CD4-positive, alpha-beta T cell (primary cell): ENCODE measurements at regions not wholly inside any gene's neighbourhood (a gene's known extent, or its start where the extent isn't known, plus 50 kb on each side); places are given as distances from the start of the nearest gene placed in this dataset.

Experiments
- ATAC-seq: fragments of 200-7000 bp; cut with Tn5 transposase; one replicate; pipeline ENCODE4 v1.10.0; 2022; ENCODE audit warnings: mild to moderate bottlenecking; ENCODE audit not compliant: poor library complexity
- CTCF ChIA-PET: fragments of 350-600 bp; sonication (Branson Sonifier 250); formaldehyde crosslinking; loops from one replicate; lab custom pipeline; 2021; ENCODE audit warnings: antibody characterized with exemption, inconsistent platforms; lab: Charles Lee
- POLR2A ChIA-PET: fragments of 350-600 bp; sonication (Branson Sonifier 250); formaldehyde crosslinking; loops from one replicate; lab custom pipeline; 2021; ENCODE audit warnings: antibody characterized with exemption, inconsistent platforms; lab: Charles Lee
- DNase-seq, 14 experiments: peaks; one replicate each; pipeline ENCODE4 v3.0.0-alpha.2; 2013 to 2020; ENCODE audit warnings: mixed read lengths in 2 of 14
- H3K27ac ChIP-seq, 2 donors: one replicate each; pipeline versions ENCODE4 v1.5.1 to v1.7.0; 2013; ENCODE audit warnings: low read length in 2 of 2, low read depth in 1 of 2, mild to moderate bottlenecking in 1 of 2
- H3K27me3 ChIP-seq, 2 experiments: 1 replicate in 1 of 2; 2 replicates in 1 of 2; pipeline versions ENCODE4 v1.6.1 to v1.7.0; 2013; ENCODE audit warnings: low read length in 2 of 2, control low read depth in 1 of 2, mild to moderate bottlenecking in 1 of 2, moderate library complexity in 1 of 2; ENCODE audit not compliant: insufficient read depth in 2 of 2, control insufficient read depth in 1 of 2
- H3K36me3 ChIP-seq: one replicate; pipeline ENCODE4 v1.6.1; 2013; ENCODE audit warnings: low read length, control low read depth; ENCODE audit not compliant: insufficient read depth
- H3K4me1 ChIP-seq: one replicate; pipeline ENCODE4 v1.6.1; 2013; ENCODE audit warnings: low read length, control low read depth; ENCODE audit not compliant: insufficient read depth
- H3K4me3 ChIP-seq: one replicate; pipeline ENCODE4 v1.5.1; 2013; ENCODE audit warnings: mild to moderate bottlenecking, low read length, moderate library complexity
- H3K9me3 ChIP-seq, 2 experiments: 1 replicate in 1 of 2; 2 replicates in 1 of 2; pipeline versions ENCODE4 v1.6.1 to v1.7.0; 2013; ENCODE audit warnings: low read length in 2 of 2, mild to moderate bottlenecking in 2 of 2, control low read depth in 1 of 2, moderate library complexity in 1 of 2; ENCODE audit not compliant: control insufficient read depth in 1 of 2, insufficient read depth in 1 of 2
- H3K27ac Mint-ChIP-seq: one replicate; pipeline ENCODE4 v1.8.0; 2020; ENCODE audit warnings: mixed read lengths
- H3K27me3 Mint-ChIP-seq: one replicate; pipeline ENCODE4 v1.8.0; 2021; ENCODE audit warnings: mixed read lengths
- H3K36me3 Mint-ChIP-seq: one replicate; pipeline ENCODE4 v1.8.0; 2021; ENCODE audit warnings: low read depth, mixed read lengths
- H3K4me1 Mint-ChIP-seq: one replicate; pipeline ENCODE4 v1.8.0; 2021; ENCODE audit warnings: low read depth, mixed read lengths
- H3K4me3 Mint-ChIP-seq: one replicate; pipeline ENCODE4 v1.8.0; 2020; ENCODE audit warnings: mild to moderate bottlenecking, mixed read lengths
- H3K9me3 Mint-ChIP-seq: one replicate; pipeline ENCODE4 v1.8.0; 2020; ENCODE audit warnings: mixed read lengths
- CTCF ChIP-seq: fragments of 200-600 bp; IDR thresholded peaks from one replicate; pipeline ENCODE4 v1.8.0; 2022; ENCODE audit warnings: antibody characterized with exemption, mild to moderate bottlenecking
- intact Hi-C, 2 experiments: fragments of 100-400 bp; cut with DNase I in 1 of 2; cut with micrococcal nuclease in 1 of 2; formaldehyde crosslinking; loops; one replicate each; pipeline versions ENCODE4 v1.15.1 to v1.9.0; 2023 to 2025; cut with DNase I, micrococcal nuclease

GRCh38 chr10:130392031-130392430 lies 255.8 kb downstream of the GLRX3 start:
- H3K27ac Mint-ChIP-seq: no peak overlapping the region
- CTCF ChIA-PET: no interaction called here
- intact Hi-C loops: no loop called here
- H3K27me3 Mint-ChIP-seq: peaks cover 22% of the 10 kb centered on the region
- peaks cover 19 to 59% of the 10 kb centered on the region in 2 experiments for H3K9me3 ChIP-seq
- ATAC-seq: no peak
- H3K36me3 Mint-ChIP-seq: no peaks in the 10 kb centered on the region
- POLR2A ChIA-PET: no interaction called here
- H3K4me3 ChIP-seq: no peak overlapping the region
- H3K4me1 Mint-ChIP-seq: no peaks in the 10 kb centered on the region
- no peaks in the 10 kb centered on the region for H3K36me3 ChIP-seq
- peaks cover 0 to 2% of the 10 kb centered on the region in 2 experiments for H3K27me3 ChIP-seq
- no peak for DNase-seq
- no peak overlapping the region for H3K4me3 Mint-ChIP-seq
- H3K4me1 ChIP-seq: no peaks in the 10 kb centered on the region
- peaks cover 11% of the 10 kb centered on the region for H3K9me3 Mint-ChIP-seq
- H3K27ac ChIP-seq: no peak overlapping the region
- no peak for TF ChIP-seq CTCF

GRCh38 chr10:130393342-130393741 lies 257.2 kb downstream of the GLRX3 start:
- ATAC-seq: no peak
- H3K27ac Mint-ChIP-seq: no peak overlapping the region
- H3K4me3 Mint-ChIP-seq: no peak overlapping the region
- Histone ChIP-seq H3K27ac (no peak overlapping the region), H3K4me3 (no peak overlapping the region), H3K36me3 (no peaks in the 10 kb centered on the region), H3K27me3 (peaks cover 0 to 2% of the 10 kb centered on the region in 2 experiments), H3K9me3 (peaks cover 19 to 57% of the 10 kb centered on the region in 2 experiments), H3K4me1 (no peaks in the 10 kb centered on the region)
- ChIA-PET POLR2A (no interaction called here), CTCF (no interaction called here)
- no peak for TF ChIP-seq CTCF
- H3K9me3 Mint-ChIP-seq: peaks cover 9% of the 10 kb centered on the region
- no peaks in the 10 kb centered on the region for H3K36me3 Mint-ChIP-seq
- DNase-seq: no peak
- H3K4me1 Mint-ChIP-seq: no peaks in the 10 kb centered on the region
- intact Hi-C loops: no loop called here
- H3K27me3 Mint-ChIP-seq: peaks cover 22% of the 10 kb centered on the region

- Mint-ChIP-seq H3K36me3 (no peaks in the 10 kb centered on the region), H3K27me3 (peaks cover 20% of the 10 kb centered on the region), H3K9me3 (peaks cover 9% of the 10 kb centered on the region), H3K4me1 (no peaks in the 10 kb centered on the region), H3K27ac (no peak overlapping the region), H3K4me3 (no peak overlapping the region)
- no peak for TF ChIP-seq CTCF
- H3K27ac ChIP-seq: no peak overlapping the region
- ChIA-PET CTCF (no interaction called here), POLR2A (no interaction called here)
- no peaks in the 10 kb centered on the region for H3K36me3 ChIP-seq
- no peaks in the 10 kb centered on the region for H3K4me1 ChIP-seq
- peaks cover 0 to 2% of the 10 kb centered on the region in 2 experiments for H3K27me3 ChIP-seq
- no peak for ATAC-seq
- intact Hi-C loops: no loop called here
- H3K4me3 ChIP-seq: no peak overlapping the region
- H3K9me3 ChIP-seq: peaks cover 19 to 61% of the 10 kb centered on the region in 2 experiments
- DNase-seq: no peak
These were observed 258.6 kb downstream of the GLRX3 start for GRCh38 chr10:130394832-130395231.
